HG03095 (cell line): ENCODE measurements at regions not wholly inside any gene's neighbourhood (a gene's known extent, or its start where the extent isn't known, plus 50 kb on each side); places are given as distances from the start of the nearest gene placed in this dataset.
"Not testable (repeated sequence)": the region's sequence is repeated elsewhere in the genome, so short reads cannot be mapped to it uniquely, and the experiment has no call there.

Experiments
- ATAC-seq: cut with Tn5 transposase; IDR thresholded peaks from one replicate; pipeline ENCODE4 v1.9.1; 2021; ENCODE audit warnings: moderate library complexity; ENCODE audit not compliant: unreplicated experiment

DNA sequence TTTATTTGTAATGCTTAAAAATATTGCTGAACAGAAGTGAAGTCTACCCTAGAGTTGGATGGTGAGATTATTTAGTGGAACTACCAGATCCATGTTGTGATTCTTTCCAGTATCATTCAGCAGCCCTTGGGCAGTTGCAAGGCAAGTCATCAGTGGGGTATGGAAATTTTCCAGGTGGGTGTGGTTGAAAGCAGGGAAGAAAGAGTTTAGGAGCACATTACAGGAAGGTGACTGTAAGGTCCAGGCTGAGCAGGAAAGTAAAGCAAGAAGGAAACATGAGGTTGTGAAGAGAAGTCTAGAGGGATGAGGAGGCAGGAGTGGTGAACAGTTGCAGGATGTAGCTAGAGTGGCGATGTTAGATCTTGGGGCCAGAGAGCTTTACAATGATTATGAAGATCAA is 178.0 kb upstream of the ROPN1B start:
- ATAC-seq, result not testable (repeated sequence)

DNA sequence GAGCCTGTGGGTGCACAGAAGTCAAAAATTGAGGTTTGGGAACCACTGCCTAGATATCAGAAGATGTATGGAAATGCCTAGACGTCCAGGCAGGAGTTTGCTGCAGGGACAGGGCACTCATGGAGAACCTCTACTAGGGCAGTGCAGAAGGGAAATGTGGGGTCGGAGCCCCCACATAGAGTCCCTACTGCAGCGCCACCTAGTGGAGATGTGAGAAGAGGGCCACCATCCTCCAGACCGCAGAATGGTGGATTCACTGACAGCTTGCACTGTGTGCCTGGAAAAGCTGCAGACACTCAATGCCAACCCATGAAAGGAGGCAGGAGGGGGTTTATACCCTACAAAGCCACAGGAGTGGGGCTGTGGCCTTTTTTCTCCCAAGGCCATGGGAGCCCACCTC is 159.0 kb upstream of the ROPN1B start:
- not testable (repeated sequence) for ATAC-seq

DNA sequence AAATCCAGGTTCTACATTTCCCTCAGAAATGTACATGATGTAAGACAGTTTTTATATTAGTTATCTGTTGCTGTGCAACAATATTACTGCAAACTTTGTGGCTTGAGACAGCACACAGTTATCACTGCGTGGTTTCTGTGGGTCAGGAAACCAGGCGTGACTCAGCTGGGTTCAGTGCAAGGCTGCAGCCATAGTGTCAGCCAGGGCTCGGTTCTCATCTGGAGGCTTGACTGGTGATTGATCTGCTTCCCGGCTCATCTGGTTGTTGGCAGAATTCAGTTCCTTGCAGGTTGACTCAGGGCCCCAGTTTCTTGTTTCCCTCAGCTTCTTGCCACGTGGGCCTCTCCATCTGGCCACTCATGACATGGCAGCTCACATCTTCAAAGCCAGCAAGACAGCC is 146.8 kb upstream of the ROPN1B start:
- not testable (repeated sequence) for ATAC-seq

DNA sequence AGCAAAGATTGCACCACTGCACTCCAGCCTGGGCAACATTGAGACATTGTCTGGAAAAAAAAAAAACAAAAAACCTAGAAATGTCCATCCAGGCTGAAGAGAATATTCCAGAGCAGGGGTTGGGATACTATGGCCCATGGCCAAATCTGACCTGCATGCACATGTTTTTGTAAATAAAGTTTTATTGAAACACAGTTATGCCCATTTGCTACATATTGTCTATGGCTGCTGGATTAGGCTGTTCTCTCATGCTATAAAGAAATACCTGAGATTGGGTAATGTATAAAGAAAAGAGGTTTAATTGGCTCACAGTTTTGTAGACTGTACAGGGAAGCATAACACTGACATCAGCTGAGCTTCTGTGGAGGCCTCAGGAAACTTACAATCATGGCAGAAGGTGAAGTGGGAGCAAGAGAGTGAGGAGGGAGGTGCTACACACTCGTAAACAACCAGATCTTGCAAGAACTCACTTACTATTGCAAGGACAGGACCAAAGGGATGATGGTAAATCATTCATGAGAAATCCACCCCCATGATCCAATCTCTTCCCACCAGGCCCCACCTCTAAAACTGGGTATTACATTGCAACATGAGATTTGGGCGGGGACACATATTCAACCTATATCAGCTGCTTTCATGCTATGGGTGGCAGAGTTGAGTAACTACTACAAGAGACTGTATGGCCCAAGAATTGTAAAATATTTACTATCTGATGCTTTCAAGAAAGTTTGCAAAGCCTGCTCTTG is 137.8 kb upstream of the ROPN1B start:
- not testable (repeated sequence) for ATAC-seq

DNA sequence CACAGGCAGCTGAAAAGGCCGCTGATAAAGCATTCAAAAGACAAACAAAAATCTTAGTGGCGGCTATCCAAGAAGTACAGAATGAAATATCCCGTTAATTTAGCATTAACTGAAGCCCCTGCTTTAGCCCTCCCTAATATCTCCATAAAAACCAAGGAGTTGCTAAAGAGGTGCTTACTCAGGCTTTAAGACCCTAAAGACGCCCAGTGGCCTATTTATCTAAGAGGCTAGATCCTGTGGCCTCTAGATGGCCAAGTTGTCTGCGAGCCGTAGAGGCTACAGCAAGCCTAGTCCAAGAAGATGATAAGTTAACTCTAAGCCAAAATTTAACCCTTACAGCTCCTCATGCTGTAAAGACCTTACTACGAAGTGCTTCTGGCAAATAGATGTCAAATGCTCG is 133.4 kb upstream of the ROPN1B start:
- ATAC-seq, result not testable (repeated sequence)

DNA sequence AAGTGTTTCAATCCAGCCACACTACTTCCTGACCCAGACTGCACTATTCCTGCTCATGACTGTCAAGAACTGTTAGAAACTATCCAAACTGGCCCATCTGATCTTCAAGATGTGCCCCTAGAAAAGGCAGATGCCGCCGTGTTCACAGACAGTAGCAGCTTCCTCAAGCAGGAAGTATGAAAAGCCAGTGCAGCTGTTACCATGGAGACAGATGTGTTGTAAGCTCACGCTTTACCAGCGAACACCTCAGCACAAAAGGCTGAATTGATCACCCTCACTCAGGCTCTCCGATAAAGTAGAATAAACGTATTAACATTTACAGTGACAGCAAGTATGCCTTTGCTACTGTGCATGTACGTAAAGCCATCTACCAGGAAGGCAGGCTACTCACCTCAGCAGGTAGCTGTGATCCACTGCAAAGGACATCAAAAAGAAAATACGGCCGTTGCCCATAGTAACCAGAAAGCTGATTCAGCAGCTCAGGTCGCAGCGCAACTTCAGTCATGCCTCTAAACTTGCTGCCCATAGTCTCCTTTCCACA is 132.9 kb upstream of the ROPN1B start:
- ATAC-seq, result not testable (repeated sequence)

DNA sequence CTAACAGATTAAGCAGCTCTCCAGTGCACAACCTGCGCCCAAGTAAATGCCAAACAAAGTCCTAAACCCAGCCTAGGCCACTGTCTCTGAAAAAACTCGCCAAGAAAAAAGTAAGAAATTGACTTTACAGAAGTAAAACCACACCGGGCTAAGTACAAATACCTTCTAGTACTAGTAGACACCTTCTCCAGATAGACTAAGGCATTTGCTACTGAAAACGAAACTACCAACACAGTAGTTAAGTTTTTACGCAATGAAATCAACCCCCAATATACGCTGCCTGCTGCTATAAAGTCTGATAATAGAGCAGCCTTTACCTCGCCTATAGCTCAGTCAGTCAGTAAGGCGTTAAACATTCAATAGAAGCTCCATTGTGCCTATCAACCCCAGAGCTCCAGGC is 132.2 kb upstream of the ROPN1B start:
- not testable (repeated sequence) for ATAC-seq

DNA sequence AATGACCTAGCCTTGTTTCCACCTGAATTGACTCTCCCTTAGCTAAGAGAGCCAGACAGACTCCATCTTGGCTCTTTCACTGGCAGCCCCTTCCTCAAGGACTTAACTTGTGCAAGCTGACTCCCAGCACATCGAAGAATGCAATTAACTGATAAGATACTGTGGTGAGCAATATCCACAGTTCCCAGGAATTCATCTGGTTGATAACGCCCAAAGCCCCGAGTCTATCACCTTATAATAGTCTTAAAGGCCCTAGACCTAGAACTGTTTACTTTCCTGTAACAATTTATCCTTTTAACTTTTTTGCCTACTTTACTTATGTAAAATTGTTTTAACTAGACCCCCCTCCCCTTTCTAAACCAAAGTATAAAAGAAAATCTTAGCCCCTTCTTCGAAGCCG is 130.1 kb upstream of the ROPN1B start:
- not testable (repeated sequence) for ATAC-seq

DNA sequence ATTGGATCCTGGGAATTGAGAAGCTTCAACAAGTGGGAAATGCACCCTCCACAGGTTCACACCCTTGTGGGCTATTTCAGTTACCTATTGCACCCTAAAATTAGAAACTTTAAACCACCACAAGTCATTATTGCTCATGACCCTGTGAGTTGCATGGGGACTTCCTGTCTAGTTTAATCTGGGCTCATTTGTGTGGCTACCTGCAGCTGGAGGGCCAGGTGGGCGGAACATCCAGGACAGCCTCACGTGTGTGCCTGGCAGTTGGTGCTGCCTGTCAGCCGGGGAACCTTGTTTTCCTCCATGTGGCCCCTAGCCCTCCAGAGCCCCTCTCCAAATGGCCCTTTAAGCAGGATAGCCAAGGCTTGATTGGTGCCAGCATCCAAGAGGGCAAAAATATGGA is 128.5 kb upstream of the ROPN1B start:
- ATAC-seq, result not testable (repeated sequence)

DNA sequence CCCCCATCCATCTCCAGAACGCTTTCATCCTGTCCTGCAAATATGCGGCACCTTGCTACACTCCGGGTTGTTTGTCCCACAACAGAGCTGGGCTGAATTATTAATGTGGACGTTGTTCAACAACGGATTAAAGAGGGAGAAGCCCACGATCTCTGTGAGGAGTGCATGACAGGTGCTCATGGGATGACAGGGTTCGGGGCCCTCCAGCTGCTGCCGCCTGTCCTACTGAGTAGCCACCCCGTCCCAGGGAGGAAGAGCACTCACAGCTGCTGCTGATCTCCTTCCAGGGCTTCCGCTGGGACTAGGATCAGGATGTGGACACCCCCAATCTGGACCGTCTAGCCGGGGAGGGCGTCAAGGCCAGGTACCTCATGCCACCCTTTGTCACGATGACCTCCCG is 121.0 kb upstream of the ROPN1B start:
- ATAC-seq, result not testable (repeated sequence)

DNA sequence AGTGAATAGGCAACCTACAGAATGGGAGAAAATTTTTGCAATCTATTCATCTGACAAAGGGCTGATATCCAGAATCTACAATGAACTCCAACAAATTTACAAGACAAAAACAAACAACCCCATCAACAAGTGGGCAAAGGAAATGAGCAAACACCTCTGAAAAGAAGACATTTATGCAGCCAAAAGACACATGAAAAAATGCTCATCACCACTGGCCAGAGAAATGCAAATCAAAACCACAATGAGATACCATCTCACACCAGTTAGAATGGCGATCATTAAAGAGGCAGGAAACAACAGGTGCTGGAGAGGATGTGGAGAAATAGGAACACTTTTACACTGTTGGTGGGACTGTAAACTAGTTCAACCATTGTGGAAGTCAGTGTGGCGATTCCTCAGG is 114.0 kb upstream of the ROPN1B start:
- not testable (repeated sequence) for ATAC-seq

DNA sequence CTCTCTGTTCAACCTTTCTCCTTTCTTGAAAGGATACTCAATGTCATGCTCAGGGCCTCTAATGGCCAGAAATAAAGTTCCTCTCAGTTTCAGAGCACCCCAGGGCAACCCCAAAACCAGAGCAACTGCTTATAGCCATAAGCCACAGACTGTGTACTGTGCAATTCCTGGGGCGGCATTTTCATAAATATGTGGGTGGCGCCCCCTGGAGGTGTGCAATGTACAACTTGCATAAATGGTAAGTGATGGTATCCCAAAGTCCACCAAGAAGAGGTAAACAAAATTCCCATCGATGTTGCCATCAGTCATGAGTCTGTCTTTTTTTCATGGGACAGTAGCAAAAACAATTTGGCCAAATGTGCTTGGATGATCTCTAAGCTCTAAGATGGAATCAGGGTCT is 108.4 kb upstream of the ROPN1B start:
- not testable (repeated sequence) for ATAC-seq

DNA sequence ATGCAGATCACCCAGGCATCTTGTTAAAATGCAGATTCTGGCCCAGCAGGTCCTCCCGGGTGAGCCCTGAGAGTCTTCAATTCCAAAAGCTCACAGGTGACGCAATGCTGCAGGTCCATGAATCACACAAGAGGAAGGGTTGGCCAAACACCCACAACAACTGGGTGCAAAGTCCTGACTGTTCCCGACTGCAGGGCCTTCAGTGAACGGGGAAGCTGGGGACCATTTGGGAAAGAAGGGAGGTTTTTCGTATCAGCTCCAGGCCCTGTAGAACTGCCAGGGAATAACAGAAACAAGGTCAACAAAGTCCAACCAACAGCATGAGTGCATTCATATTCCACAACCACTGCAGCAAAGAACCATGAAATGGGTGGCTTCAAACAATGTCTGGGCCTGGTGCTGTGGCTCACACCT is 106.1 kb upstream of the ROPN1B start:
- ATAC-seq, result not testable (repeated sequence)

DNA sequence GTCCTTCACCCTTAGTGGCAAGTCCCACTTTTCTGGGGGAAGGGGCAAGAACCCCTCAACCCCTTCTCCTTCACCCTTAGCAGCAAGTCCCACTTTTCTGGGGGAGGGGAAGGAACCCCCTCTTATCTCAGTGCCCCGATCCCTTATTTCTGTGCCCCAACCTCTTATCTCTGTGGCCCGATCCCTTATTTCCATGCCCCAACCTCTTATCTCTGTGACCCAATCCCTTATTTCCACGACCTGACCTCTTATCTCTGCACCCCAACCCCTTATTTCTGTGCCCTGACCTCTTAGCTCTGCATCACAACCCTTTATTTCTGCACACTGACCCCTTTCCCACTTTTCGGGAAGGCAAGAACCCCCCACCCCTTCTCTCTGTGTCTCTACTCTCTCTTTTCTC is 104.4 kb upstream of the ROPN1B start:
- not testable (repeated sequence) for ATAC-seq

DNA sequence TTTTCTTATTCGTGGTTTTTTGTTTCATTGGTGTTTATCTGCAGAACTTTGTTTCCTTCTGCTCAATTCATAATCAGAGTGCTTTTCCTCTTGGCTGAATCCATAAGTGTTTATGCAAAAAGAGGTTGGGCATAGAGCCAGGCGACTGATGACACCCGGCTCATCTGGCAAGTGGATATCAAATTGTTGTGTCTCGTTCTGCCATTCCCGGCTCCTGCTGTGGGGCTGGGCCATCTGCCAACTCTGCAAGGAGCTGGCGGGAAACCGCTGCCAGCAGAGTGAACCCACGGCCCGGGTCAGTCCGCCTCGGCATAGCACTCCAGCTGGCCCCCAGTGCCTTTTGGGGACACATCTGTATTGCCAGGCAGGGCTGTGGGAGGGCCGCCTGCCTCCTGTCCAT is 83.0 kb upstream of the ROPN1B start:
- not testable (repeated sequence) for ATAC-seq

DNA sequence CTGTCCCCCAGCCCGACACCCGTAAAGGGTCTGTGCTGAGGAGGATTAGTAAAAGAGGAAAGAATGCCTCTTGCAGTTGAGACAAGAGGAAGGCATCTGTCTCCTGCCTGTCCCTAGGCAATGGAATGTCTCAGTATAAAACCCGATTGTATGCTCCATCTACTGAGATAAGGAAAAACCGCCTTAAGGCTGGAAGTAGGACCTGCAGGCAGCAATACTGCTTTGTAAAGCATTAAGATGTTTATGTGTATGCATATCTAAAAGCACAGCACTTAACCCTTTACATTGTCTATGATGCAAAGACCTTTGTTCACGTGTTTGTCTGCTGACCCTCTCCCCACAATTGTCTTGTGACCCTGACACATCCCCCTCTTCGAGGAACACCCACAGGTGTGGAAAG is 69.8 kb upstream of the ROPN1B start:
- ATAC-seq, result not testable (repeated sequence)

DNA sequence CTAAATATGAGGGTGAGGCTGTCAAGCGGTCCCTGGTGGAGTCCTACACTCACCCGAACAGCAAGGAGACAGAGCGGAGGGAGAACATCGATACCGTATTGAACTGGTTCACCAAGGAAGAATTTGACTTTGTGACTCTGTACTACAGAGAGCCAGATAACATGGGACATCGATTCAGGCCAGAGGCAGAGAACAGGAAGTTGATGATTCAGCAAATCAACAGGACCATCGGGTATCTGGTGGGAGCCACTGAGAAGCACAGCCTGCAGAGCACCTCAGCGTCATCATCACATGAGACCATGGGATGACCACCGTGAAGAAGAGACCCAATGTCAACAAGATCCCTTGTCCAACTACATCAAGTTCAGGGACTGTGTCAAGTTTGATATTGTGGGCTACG is 67.5 kb upstream of the ROPN1B start:
- ATAC-seq, result not testable (repeated sequence)

DNA sequence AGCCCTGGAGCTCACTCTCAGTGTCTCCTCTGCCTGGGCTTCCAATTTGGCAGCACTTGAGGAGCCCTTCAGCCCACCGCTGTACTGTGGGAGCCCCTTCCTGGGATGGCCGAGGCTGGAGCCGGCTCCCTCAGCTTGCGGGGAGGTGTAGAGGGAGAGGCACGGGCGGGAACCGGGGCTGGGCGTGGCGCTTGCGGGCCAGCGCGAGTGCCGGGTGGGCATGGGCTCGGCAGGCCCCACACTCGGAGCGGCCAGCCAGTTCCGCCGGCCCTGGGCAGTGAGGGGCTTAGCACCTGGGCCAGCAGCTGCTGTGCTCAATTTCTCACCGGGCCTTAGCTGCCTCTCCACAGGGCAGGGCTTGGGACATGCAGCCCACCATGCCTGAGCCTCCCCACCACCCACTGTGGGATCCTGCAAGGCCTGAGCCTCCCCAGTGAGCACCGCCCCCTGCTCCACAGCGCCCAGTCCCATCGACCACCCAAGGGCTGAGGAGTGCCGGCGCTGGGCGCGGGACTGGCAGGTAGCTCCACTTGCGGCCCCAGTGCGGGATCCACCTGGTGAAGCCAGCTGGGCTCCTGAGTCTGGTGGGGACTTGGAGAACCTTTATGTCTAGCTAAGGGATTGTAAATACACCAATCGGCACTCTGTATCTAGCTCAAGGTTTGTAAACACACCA is 65.1 kb upstream of the ROPN1B start:
- not testable (repeated sequence) for ATAC-seq

DNA sequence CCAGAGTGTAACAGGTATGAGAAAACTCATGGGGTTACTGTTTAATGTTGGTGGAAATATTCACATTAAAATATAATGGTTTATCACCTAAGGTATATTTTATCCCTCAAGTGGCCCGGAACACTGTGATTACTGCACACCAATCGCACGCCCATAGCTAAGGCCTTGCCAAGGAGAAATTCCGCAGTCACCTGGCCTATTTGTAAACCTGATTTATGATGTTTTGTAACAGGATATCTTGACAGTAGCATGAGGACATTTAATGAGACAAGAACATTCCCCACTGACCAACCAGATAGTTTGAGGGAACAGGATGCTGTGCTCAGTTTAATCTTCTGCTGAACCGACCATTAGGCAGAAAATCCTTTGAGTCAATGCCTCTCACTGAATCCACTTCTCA is 61.7 kb upstream of the ROPN1B start:
- not testable (repeated sequence) for ATAC-seq

DNA sequence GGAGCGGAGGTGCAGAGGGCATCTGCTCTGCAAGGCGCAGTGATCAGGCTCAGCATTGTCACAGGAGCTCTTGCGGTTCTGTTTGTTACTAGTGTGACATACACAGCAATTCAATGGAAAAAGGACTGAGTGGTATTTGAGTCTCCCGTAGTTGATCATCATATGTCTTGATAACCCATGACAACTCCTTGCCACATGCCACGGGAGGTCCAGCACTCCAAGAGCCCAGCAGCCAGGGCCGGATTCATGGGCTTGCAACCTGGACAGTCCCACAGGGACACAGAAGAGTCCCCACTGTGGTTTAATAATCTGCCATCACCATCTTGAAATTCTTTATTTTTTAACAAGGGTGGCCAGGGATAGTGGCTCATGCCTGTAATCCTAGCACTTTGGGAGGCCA is 58.1 kb upstream of the ROPN1B start:
- not testable (repeated sequence) for ATAC-seq

DNA sequence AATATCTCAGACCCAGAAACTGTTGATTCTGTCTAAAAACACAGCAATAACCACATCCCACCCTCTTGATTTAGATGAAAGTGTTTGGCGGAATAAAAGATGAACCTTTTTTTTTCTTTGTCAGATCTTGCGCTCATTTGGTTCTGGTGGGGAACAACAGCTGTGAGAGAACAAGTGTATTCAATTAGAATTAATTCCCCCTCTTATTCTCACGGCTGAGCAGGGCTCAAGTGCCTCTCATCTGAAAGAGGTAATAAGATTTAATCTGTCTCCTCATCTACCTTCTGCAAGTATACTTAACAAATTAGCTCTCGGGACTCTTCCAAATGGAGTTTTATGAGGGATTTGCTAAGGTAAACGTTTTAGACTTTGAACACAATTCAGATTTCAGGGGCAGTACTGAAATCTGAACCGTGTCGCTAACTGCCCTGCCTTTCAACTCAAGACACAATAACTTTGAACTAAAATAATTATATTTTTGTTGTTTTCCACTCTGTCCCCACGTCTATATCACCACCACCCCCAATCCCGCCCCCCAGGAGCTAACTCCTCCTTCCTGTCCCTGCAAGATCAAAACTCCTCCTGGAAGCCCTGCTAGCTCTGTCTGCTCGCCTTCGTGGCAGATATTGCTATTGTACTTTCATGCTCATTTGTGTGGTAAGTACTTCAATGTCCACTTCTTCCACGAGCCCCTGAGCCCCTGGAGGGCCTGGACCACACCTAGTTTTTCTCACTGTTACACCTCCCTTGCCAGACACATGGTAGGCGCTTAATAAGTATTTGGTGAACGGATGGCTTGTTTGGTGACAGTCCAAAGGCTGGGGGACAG is 54.2 kb upstream of the ROPN1B start:
- not testable (repeated sequence) for ATAC-seq
